ENCODE measurements at regions not wholly inside any gene's neighbourhood (a gene's known extent, or its start where the extent isn't known, plus 50 kb on each side); places are given as distances from the start of the nearest gene placed in this dataset.
"Not testable (repeated sequence)": the region's sequence is repeated elsewhere in the genome, so short reads cannot be mapped to it uniquely, and the experiment has no call there.

DNA sequence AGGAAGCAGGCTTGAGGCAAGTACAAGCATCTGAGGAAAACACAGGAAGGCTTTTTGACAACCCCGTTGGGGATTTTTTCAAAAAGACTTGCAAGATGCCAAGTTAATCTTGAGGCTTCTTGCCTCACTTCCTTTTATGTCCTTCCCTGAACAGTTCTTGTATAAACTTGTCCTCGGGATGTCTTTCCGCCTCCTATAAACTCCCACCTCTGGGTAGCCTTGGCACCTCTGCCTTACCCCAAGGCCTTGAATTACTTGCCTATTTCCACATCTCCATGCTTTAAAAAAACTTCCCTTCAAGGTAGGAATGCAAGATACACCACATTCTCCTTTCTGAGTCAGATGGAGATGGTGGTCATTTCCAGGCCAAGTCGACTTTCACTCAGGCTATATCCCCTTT is 106.4 kb upstream of the RBBP8 start:
- no peak for DNase-seq (ENCODE audit: low read depth)
- H3K4me3 ChIP-seq (ENCODE audit: low read length): no peak overlapping the region
- TF ChIP-seq, protein P1, sequence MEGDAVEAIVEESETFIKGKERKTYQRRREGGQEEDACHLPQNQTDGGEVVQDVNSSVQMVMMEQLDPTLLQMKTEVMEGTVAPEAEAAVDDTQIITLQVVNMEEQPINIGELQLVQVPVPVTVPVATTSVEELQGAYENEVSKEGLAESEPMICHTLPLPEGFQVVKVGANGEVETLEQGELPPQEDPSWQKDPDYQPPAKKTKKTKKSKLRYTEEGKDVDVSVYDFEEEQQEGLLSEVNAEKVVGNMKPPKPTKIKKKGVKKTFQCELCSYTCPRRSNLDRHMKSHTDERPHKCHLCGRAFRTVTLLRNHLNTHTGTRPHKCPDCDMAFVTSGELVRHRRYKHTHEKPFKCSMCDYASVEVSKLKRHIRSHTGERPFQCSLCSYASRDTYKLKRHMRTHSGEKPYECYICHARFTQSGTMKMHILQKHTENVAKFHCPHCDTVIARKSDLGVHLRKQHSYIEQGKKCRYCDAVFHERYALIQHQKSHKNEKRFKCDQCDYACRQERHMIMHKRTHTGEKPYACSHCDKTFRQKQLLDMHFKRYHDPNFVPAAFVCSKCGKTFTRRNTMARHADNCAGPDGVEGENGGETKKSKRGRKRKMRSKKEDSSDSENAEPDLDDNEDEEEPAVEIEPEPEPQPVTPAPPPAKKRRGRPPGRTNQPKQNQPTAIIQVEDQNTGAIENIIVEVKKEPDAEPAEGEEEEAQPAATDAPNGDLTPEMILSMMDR (conservative IDR thresholded peaks at IDR 0.05; ENCODE audit: low read length): no peak

DNA sequence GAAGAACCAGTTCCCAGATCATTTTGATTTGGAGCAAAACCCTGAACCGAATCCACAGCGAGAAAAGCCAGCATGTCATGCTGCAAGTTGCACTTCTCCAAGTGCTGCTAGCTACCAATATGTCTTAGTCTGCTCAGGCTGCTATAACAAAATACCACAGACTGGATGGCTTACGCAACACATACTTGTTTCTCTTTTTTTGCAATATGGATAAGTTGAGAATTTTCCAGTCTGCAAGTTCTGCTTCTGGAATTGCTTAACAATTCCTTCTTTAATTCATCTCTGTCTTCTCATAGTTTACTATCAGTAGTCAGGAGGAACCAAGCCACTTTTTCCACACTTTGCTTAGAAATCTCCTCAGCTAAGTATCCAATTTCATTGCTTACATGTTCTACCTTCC is 105.9 kb upstream of the RBBP8 start:
- TF ChIP-seq, protein P1 (conservative IDR thresholded peaks at IDR 0.05; ENCODE audit: low read length): no peak
- H3K4me3 ChIP-seq (ENCODE audit: low read length): no peak overlapping the region
- DNase-seq (ENCODE audit: low read depth): peak; percentile 41

DNA sequence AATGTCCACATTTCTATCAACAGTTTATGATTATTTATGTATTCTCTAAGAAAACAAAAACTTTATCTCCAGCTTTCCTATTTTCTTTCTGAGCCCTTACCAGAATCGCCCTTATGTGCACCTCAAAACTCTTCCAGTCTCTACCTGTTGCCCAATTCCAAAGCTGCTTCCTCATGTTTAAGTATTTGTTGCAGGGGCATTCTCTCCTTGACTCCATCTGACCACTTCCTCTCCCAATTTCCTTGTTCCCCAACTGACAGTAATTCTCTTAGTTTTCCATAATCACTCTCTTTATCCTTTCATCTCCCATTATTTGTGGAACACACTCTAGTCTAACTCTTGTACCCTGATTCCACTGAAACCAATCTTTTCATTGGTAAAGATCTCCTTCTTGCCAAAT is 105.4 kb upstream of the RBBP8 start:
- no peak overlapping the region for H3K4me3 ChIP-seq (ENCODE audit: low read length)
- no peak for DNase-seq (ENCODE audit: low read depth)
- TF ChIP-seq, protein P1 (conservative IDR thresholded peaks at IDR 0.05; ENCODE audit: low read length): no peak

GRCh38 chr18:22828171-22828570 is 105.0 kb upstream of the RBBP8 start:
- TF ChIP-seq, protein P1 (conservative IDR thresholded peaks at IDR 0.05; ENCODE audit: low read length): no peak
- H3K4me3 ChIP-seq (ENCODE audit: low read length): no peak overlapping the region
- DNase-seq (ENCODE audit: low read depth): no peak

DNA sequence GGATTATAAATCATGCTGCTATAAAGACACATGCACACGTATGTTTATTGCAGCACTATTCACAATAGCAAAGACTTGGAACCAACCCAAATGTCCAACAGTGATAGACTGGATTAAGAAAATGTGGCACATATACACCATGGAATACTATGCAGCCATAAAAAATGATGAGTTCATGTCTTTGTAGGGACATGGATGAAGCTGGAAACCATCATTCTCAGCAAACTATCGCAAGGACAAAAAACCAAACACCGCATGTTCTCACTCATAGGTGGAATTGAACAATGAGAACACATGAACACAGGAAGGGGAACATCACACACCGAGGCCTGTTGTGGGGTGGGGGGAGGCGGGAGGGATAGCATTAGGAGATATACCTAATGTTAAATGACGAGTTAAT is 104.5 kb upstream of the RBBP8 start:
- H3K4me3 ChIP-seq (ENCODE audit: low read length); DNase-seq (ENCODE audit: low read depth): not testable (repeated sequence)

- no peak overlapping the region for H3K4me3 ChIP-seq (ENCODE audit: low read length)
- TF ChIP-seq, protein P1 (conservative IDR thresholded peaks at IDR 0.05; ENCODE audit: low read length): no peak
- no peak for DNase-seq (ENCODE audit: low read depth)
Observed at GRCh38 chr18:22829781-22830180, 103.3 kb upstream of the RBBP8 start.

- no peak overlapping the region for H3K4me3 ChIP-seq (ENCODE audit: low read length)
- no peak for DNase-seq (ENCODE audit: low read depth)
- TF ChIP-seq, protein P1 (conservative IDR thresholded peaks at IDR 0.05; ENCODE audit: low read length): no peak
Observed at GRCh38 chr18:22830511-22830910, 102.6 kb upstream of the RBBP8 start.

GRCh38 chr18:22831441-22831904 is 101.7 kb upstream of the RBBP8 start:
- no peak overlapping the region for H3K4me3 ChIP-seq (ENCODE audit: low read length)
- DNase-seq (ENCODE audit: low read depth): peak; percentile 74
- TF ChIP-seq, protein P1 (conservative IDR thresholded peaks at IDR 0.05; ENCODE audit: low read length): no peak
